DMS114 treated with DMSO at 0.1 percent for 48 hours (cell line): ENCODE measurements at regions not wholly inside any gene's neighbourhood (a gene's known extent, or its start where the extent isn't known, plus 50 kb on each side); places are given as distances from the start of the nearest gene placed in this dataset.

Experiments used
- DNase-seq: peaks from one replicate; lab custom pipeline; 2025; ENCODE audit not compliant: unreplicated experiment; lab: John Stamatoyannopoulos, UW

GRCh38 chr12:115517913-115518312 lies 759.6 kb downstream of the MED13L start:
- DNase-seq: no peak

- no peak for DNase-seq
Measured at GRCh38 chr12:115511986-115512711, 765.3 kb downstream of the MED13L start.

GRCh38 chr12:115511305-115511704 lies 766.2 kb downstream of the MED13L start:
- DNase-seq: no peak

- DNase-seq: no peak
Measured at GRCh38 chr12:115508990-115509389, 768.5 kb downstream of the MED13L start.

GRCh38 chr12:115507951-115508722 lies 769.4 kb downstream of the MED13L start:
- no peak for DNase-seq

GRCh38 chr12:115507560-115507889 lies 770.0 kb downstream of the MED13L start:
- no peak for DNase-seq

GRCh38 chr12:115506822-115507559 lies 770.5 kb downstream of the MED13L start:
- no peak for DNase-seq

- no peak for DNase-seq
Measured at GRCh38 chr12:115504306-115505290, 772.9 kb downstream of the MED13L start.

GRCh38 chr12:115500872-115501271 lies 776.6 kb downstream of the MED13L start:
- no peak for DNase-seq

- no peak for DNase-seq
Measured at GRCh38 chr12:115495300-115495699, 782.2 kb downstream of the MED13L start.

GRCh38 chr12:115492553-115492952 lies 784.9 kb downstream of the MED13L start:
- DNase-seq: no peak

- DNase-seq: no peak
Measured at GRCh38 chr12:115491511-115492250, 785.8 kb downstream of the MED13L start.

- DNase-seq: no peak
Measured at GRCh38 chr12:115489253-115489652, 788.2 kb downstream of the MED13L start.

- DNase-seq: no peak
Measured at GRCh38 chr12:115485967-115486366, 791.5 kb downstream of the MED13L start.

- DNase-seq: no peak
Measured at GRCh38 chr12:115485503-115485902, 792.0 kb downstream of the MED13L start.

GRCh38 chr12:115482943-115483342 lies 794.5 kb downstream of the MED13L start:
- DNase-seq: no peak

GRCh38 chr12:115481141-115481540 lies 796.4 kb downstream of the MED13L start:
- no peak for DNase-seq

GRCh38 chr12:115478505-115478904 lies 794.5 kb upstream of the TBX3 start:
- DNase-seq: no peak

- no peak for DNase-seq
Measured at GRCh38 chr12:115474539-115475353, 790.8 kb upstream of the TBX3 start.
